ENCODE measurements at regions not wholly inside any gene's neighbourhood (a gene's known extent, or its start where the extent isn't known, plus 50 kb on each side); places are given as distances from the start of the nearest gene placed in this dataset.

DNA sequence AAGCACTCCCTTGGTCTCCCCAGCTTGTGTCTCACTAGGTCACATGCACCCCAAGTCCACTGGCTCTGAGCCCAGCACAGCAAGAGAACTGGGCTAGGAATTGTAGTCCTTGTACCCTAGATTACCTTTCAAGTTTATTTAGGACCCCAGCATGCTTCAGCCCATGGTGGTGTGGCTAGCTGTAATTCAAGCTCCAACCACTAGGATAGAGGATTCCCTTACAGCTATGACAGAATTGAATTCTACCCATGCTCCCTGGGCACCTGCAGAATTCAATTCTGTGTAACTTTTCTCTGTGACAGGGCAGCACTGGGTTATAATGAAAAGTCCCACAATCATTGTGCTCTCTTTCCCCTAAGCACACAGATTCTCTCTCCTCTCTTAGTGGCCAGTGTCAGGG lies 253.8 kb upstream of the DMD start:
- peak; percentile 10 for DNase-seq

DNA sequence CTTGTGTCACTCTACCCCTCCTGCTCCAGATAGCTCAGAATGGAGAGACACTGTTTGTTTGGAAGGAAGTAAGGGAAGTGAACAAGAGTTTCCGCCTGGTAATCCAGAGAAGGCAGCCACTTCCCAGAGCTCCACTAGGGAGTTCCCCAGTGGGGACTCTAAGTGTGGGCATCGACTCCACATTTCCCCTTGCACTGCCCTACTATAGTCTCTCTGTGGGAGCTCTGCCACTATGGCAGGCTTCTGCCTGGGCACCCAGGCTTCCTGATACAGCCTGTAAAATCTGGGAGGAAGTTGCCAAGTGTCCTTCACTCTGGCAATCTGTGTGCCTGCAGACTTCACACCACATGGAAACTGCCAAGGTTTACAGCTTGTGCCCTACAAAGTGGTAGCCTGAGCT lies 245.8 kb upstream of the DMD start:
- no peak for DNase-seq

DNA sequence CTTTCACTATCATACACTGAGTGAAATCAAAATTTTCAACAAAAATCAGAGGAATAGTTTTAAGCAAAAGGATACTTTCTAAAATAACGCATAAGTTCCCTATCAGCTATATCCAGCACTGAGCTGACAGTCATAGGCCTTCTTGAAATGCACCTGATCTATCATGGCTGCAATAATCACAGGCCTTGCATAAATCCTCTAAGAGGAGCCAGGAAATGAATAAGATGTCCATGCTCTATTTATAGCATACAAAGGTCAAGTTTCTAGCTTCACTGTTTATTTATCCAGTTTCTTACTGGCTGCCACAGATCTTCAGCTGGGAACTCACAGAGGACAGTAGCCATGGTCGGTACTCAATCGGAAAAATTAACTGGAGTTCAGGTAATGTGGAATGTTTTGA lies 235.9 kb upstream of the DMD start:
- DNase-seq = no peak

DNA sequence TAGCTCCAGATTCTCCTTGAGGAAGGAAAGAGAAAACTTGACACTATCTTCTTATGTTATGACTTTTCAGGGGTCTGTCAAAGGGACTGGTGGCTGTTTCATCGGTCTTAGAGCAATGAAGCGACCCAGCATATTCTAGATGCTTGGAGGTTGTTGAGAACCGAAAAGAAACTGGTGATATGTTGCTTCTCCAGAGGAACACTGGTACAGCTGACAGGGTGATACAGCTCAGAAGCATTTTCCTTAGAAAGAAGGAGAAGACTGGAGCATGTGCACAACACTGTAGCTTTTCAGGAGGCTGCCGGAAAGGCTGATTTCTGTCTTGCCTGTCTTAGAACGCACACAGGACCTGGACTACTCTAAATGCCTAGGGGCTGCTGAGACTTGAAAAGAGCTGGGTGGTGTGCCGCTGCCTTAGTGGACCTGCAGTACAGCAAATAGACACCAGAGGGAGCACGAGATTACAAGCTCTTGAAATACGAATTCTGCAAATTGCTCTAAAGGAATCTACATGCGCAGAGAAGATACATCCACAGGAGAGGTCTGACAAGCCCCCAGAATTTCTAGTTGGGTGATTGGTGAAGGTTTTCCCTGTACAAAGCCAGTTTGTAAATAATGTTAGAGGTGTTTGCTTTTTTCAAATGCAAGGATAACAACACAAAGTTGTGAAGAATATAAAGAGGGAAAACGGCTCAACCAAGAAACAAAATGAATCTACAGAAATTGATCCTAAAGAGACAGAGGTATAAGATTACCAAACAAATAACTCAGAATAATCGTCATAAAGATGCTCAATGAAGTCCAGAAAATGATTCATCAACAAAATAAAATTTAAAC lies 223.1 kb upstream of the DMD start:
- peak; percentile 76 for DNase-seq

DNA sequence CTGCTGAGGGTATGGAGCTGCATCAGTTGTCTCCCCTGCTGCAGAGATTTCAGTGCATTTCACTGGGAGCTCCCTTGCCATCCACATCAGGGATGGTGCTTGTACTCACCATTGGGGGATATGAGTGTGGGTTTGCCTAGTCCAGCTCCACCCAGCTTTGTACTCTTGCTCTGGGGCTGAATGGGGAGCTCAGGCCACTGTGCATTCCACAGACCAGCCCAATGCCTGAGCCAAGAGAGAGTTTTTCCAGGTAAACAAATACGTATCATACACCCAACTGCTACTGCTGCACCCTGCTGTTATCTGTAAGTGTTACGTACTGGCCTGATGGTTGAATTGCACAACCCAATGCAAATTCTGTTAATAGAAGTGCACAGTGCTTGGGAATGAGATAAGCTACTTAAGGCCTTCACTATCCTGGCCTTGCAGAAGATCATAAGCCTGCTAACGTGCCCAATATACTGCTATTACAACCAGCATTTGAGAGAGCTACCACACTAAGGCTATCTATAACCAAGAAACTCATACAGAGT lies 205.0 kb upstream of the DMD start:
- no peak for DNase-seq

DNA sequence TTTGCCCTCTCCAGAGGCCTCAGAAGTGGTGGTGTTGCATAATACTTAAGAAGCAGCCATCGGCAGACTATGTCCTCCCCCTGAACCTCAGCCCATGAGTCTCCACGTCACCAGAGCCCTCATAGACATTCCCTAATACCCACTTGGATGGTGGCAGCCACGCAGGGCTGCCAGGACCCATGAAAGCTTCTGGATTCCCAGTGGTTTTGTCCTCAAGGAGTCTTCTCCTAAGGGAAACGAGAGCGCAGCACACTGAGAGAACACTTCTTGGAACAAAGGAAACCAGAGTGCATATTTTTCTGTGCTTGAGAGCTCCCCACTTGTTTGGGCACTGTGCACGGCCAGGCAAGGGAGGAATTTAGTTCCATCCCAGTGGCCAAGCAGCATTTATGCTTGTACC lies 204.1 kb upstream of the DMD start:
- DNase-seq = no peak

DNA sequence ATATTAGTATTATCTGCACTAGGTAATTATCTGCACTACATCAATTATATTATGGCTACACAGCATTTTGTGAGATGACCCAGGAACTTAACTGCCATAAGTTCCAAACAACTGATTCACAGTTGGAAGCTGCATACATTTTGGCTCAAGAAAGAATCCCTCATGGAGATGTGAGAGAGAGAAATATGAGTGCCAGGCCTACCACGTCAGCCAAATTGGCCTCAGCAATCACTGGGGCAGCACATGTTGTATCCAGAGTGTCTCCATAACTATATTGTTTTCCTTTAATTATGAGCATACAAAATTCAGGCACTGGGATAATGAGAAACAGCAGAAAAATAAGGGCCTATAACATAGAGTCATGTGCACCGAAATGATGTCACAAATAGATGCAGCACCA lies 174.2 kb upstream of the DMD start:
- DNase-seq = no peak

DNA sequence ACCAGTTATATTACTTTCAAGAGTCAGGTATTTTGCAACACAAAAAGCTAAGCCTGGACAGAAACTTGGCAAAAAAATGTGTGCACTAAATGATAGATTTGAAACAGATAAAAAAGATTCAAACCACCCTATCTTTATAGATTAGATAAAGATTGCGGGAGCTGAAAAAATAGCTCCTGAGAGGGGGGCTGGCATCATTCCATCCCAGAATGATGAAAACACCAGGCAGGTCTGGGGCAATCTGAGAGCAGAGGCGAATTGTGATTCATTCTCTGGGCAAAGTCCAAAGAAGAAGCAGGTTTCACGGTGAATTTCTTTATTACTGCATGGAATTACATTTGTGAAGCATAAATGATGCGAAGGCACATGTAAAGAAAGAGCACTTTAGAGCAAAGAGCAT lies 168.5 kb upstream of the DMD start:
- no peak for DNase-seq

DNA sequence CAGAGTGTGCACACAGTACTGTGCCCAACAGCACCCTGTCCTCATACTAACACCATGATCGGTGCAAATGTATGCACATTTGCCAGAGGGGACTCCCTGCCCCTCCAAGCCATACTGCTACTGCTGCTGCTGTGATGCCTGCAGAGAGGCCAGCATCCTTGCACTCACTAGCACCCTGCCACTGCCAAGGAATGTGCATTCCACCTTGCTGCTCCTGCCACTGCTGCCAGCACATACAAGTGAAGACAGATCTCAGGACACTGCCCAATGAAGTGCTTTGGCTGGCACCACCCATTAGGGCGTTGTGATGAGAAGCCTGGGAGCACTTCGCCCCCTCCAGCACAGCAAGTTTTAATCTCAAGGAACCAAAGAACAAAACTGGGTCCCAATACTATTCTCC lies 146.3 kb upstream of the DMD start:
- DNase-seq = no peak

DNA sequence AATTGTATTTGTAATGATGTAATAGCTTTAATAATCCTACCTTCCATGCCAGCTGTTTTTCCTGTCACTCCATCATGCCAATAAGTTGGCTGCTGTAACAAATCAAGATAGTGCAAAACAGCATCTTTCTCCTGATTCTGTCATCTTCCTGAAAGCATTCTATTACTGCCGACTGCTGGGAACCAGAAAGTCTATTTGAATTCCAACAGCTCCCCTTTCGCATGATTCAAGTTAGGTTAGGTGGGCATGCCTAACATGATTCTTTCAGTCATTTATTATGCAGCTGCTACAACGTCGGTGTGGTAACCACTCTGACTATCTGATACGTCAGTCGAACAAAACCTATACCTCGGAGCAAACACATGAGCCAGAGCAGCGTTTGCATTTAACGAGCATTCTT lies 127.9 kb upstream of the DMD start:
- peak; percentile 68 for DNase-seq

DNA sequence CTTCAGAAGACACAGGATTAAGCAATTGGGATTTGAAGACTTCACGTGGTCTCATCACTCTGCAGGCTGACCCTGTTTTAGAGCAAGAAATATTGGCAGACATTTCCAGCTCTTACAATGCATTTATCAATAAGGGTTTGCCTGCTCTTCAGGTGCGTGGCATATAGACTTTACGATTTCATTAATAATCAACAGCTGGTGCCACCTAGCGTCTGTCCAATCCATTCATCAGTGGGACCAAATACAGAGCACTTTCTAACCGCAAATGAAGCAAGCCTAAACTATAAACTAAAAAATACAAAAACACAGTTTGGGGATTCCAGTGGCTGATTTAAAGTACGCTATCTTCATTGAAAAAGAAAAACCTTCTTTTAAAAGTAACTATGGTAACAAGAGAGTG lies 125.4 kb upstream of the DMD start:
- DNase-seq = peak; percentile 55

DNA sequence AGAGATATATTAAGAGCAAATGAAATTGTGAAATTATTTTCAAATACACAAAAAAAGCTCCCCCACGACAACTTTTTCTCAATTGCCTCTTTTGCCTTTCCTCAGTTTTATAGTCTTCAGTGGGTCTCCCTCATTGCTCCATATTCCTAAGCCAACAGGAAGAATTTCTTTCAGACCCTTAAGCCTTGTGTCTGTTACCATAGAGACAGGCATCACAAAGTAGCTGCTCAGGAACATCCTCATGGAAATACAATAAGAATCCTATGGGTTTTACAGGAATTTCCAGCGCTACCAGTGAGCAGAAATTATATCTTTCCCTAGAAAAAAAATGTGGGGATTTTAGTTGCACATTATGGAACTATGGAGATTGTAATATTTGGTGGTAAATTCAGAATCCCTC lies 121.9 kb upstream of the DMD start:
- peak; percentile 16 for DNase-seq

DNA sequence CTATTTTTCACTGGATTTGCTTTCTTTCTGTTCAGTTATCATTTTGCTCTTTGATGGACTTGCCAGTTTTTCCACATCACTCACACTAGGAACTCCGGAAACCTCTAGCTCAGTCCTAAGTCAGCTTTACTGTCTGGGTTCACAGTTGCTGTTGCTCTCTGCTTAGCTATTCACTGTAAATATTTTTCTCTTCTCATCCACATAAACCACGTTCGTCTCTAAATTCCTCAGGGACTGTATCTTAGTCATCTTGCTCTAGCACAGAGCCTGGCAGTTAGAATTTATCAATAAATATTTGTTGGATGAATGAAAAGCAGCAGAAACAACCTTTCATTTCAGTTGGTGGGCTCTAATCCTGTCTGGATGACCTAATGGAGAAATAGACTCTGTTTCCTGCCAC lies 119.4 kb upstream of the DMD start:
- no peak for DNase-seq

DNA sequence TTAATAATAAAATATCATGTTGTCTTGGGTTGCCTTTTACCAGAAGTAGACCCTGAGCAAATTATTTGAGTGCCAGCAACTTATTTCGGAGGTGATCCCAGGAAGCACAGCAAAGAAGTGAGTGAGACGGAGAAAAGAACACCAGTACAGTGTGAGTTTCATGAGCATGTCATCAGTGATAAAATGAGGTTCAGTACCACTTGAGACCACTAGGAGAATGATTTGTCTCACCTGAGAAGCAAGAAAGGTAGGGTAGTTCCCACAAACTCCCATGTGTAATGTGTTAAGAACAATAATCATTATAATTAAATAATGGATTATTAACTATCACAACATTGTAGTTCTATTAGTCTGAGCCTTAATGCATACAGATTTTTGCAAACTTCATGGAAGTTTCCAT lies 112.8 kb upstream of the DMD start:
- DNase-seq = peak; percentile 2

DNA sequence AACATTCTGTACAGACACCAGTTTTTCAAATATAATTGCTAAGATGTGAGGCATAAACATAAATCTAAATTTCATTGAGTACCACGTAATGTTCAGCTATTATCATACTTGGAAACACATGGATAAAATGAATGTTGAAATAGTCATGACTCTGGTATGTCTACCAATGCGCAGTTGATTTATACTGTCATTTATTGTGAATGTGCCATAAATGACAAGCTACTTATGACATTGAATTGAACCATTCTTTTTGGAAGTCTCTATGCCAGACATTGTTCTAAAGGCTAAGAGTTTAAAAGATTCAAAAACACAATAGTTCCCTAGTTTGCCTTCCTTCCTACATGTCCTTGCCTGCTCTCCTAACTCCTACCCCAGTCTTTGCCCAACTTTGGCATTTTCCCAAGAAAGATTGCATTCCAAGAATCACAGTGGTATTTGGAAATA lies 96.6 kb upstream of the DMD start:
- no peak for DNase-seq

DNA sequence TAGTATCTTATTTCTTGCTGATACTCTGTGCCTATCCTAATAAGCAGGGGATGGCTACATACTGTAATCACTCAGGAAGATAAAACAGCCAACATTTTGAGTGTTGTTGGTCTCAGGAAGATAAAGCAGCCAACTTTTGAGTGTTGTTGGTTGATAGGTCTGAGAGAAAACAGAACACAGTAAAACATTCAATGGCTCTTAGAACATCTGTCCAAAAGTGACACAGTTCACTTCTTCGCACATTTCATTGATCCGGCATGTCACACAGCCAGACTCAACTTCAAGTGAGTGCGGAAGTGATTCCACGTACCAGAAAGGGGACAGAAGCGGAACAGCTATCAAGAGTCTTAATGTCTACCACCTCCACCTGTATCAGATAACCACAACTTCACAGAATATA lies 87.3 kb upstream of the DMD start:
- DNase-seq = no peak

DNA sequence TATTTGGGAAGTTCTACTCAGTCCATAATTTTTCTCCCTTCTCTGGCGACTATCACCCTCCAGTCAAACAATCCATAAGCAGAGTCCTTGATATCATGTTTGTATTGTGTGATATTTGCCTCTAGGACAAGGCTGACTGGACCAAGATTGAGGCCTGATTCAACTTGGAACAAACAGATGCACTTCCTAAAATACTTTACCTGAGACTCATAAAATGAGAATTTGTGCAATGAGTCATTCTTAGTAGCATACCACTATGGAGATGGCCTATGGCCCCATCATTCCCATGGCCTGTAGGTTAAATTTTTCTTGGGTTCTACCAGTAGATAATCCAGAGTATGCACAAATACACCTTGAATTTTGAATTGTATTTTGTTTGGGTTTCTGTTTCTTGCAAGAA lies 74.2 kb upstream of the DMD start:
- DNase-seq = no peak

DNA sequence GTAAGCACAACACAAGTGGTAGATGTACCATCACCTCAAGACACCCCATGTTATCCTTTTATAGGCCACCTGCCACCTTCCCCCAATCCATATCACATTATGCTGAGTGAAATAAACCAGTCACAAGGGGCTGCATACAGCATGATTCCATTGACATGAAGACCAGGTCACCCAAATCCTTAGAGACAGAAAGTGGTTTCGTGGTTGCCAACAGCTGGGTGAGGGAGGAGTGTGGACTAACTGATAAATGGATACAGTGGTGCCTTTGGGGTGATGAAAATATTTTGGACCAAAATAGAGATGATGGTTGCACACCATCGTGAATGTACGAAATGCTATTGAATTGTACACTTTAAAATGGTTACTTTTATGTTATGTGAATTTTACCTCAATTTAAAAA lies 65.7 kb upstream of the DMD start:
- DNase-seq = no peak

DNA sequence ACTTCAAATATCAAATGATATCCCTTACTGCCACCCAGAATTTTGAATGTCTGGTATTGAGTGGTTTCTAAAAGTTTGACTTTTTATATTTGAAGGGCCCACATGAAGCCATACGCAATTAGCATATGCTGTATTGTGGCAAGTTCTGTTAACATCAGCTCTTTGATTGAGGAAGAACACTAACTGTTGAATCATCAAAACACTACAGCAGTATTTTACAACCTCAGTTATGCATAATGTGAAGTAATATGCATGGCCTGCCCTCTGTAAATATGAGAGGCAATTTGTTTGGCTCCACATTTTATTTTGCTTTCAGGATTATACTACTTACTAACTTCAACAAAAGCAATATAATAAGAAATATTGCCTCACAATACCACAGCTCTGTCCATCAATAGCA lies 62.2 kb upstream of the DMD start:
- DNase-seq = no peak

DNA sequence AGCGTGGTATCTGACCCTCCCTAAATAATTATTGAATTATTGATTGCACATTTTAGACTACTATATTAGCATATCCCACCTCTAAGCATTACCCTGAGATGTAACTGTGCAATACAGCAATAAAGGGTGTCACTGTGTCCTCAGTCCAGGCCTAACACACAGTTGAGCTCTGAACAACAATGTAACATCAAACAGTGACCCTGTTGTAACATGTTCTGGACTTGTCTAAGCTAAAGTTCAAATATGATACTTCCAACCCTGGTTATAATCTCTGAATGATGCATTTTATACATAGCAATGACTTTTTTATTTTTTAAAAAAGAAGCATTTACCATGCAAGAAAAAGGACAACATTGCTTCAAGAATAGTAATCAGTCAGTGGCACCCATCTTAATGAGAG lies 61.6 kb upstream of the DMD start:
- no peak for DNase-seq
